Esophagus squamous epithelium (tissue), 5 donors: ENCODE measurements at regions not wholly inside any gene's neighbourhood (a gene's known extent, or its start where the extent isn't known, plus 50 kb on each side); places are given as distances from the start of the nearest gene placed in this dataset.
"Not testable (repeated sequence)": the region's sequence is repeated elsewhere in the genome, so short reads cannot be mapped to it uniquely, and the experiment has no call there.

Source experiments
- DNase-seq: peaks from one replicate; lab custom pipeline; 2025; lab: John Stamatoyannopoulos, UW
- H3K27ac ChIP-seq, 4 donors: fragments of 200-600 bp; sonication (generic); one replicate each; pipeline ENCODE4 v1.5.1; 2016 to 2019; ENCODE audit warnings: mild to moderate bottlenecking in 1 of 4
- H3K27me3 ChIP-seq, 4 donors: fragments of 200-600 bp; sonication (generic); 1 replicate in 3 of 4; 2 replicates in 1 of 4; pipeline versions ENCODE4 v1.5.1 to v1.6.0; 2017 to 2021; ENCODE audit warnings: antibody characterized with exemption in 1 of 4
- H3K36me3 ChIP-seq, 3 donors: fragments of 200-600 bp; sonication (generic); one replicate each; pipeline ENCODE4 v1.5.1; 2016 to 2019
- H3K4me1 ChIP-seq, 3 donors: fragments of 200-600 bp; sonication (generic); one replicate each; pipeline ENCODE4 v1.5.1; 2017 to 2019
- H3K4me3 ChIP-seq, 4 donors: fragments of 200-600 bp; sonication (generic); 1 replicate in 3 of 4; 2 replicates in 1 of 4; pipeline ENCODE4 v1.5.1; 2016 to 2019; ENCODE audit warnings: mild to moderate bottlenecking in 2 of 4, moderate library complexity in 1 of 4
- H3K9me3 ChIP-seq, 3 donors: fragments of 200-600 bp; sonication (generic); one replicate each; pipeline ENCODE4 v1.5.1; 2016 to 2019
- CTCF ChIP-seq, 6 experiments: fragments of 450-650 bp in 4 of 6; fragments of 200-600 bp in 2 of 6; sonication (generic) in 2 of 6; IDR thresholded peaks; one replicate each; pipeline ENCODE4 v1.5.1; 2016 to 2019; ENCODE audit warnings: antibody characterized with exemption in 6 of 6, mild to moderate bottlenecking in 4 of 6, moderate library complexity in 4 of 6
- POLR2A ChIP-seq, 4 donors: fragments of 450-650 bp; IDR thresholded peaks; one replicate each; pipeline ENCODE4 v1.6.1; 2017; ENCODE audit warnings: antibody characterized with exemption in 4 of 4, mild to moderate bottlenecking in 4 of 4, moderate library complexity in 3 of 4
- WGBS, 2 donors: methylation state at CpG; one replicate each; pipeline ENCODE4 v1.1.5; 2018; 5-methylcytosine and 5-hydroxymethylcytosine counted together
- intact Hi-C: fragments of 100-400 bp; cut with DNase I; formaldehyde crosslinking; loops from one replicate; pipeline ENCODE4 v1.15.0; 2022
- donor health status: DM: yes; HTN: yes; CAD: no.

- TF ChIP-seq CTCF (IDR thresholded peaks at IDR 0.05) (no peak), POLR2A (IDR thresholded peaks at IDR 0.05) (no peak)
- no peak overlapping the region for H3K27ac ChIP-seq
- H3K9me3 ChIP-seq: no peaks in the 10 kb centered on the region
- no peak overlapping the region for H3K4me3 ChIP-seq
- intact Hi-C loops: no loop called here
- no peak for DNase-seq
- no peaks in the 10 kb centered on the region for H3K27me3 ChIP-seq
- no peaks in the 10 kb centered on the region for H3K36me3 ChIP-seq
- peaks cover 0 to 7% (median 7%) of the 10 kb centered on the region in 3 donors for H3K4me1 ChIP-seq
- WGBS, 2 donors: 90 to 91% methylated on average over 2 of the region's 2 CpGs
Measured at GRCh38 chr4:13994016-13994415, 366.5 kb upstream of the BOD1L1 start.

- no peak for DNase-seq
- WGBS, 2 donors: 50 to 62% methylated on average over 3 of the region's 3 CpGs
- Histone ChIP-seq H3K27me3 (no peaks in the 10 kb centered on the region), H3K4me1 (no peaks in the 10 kb centered on the region), H3K9me3 (peaks cover 0 to 15% (median 11%) of the 10 kb centered on the region in 3 donors), H3K4me3 (no peak overlapping the region), H3K27ac (no peak overlapping the region), H3K36me3 (no peaks in the 10 kb centered on the region)
- TF ChIP-seq CTCF (IDR thresholded peaks at IDR 0.05): no peak
- no peak for TF ChIP-seq POLR2A (IDR thresholded peaks at IDR 0.05)
- intact Hi-C loops: no loop called here
Measured at GRCh38 chr4:13998850-13999445, 371.4 kb upstream of the BOD1L1 start.

GRCh38 chr4:14000091-14000814 lies 372.7 kb upstream of the BOD1L1 start:
- 24 to 31% methylated on average over 2 of the region's 2 CpGs for WGBS, 2 donors
- no peaks in the 10 kb centered on the region for H3K36me3 ChIP-seq
- no peak overlapping the region for H3K27ac ChIP-seq
- no peak overlapping the region for H3K4me3 ChIP-seq
- no peaks in the 10 kb centered on the region for H3K4me1 ChIP-seq
- TF ChIP-seq POLR2A (IDR thresholded peaks at IDR 0.05): no peak
- no peak for TF ChIP-seq CTCF (IDR thresholded peaks at IDR 0.05)
- H3K27me3 ChIP-seq: no peaks in the 10 kb centered on the region
- H3K9me3 ChIP-seq: peaks cover 0 to 15% (median 11%) of the 10 kb centered on the region in 3 donors
- intact Hi-C loops: no loop called here
- no peak for DNase-seq

- H3K4me1 ChIP-seq, H3K27me3 ChIP-seq, DNase-seq, H3K36me3 ChIP-seq, H3K27ac ChIP-seq, intact Hi-C loops, H3K4me3 ChIP-seq: not testable (repeated sequence)
- WGBS, 2 donors: 76 to 83% methylated on average over 3 of the region's 3 CpGs
- peaks cover 0 to 15% (median 11%) of the 10 kb centered on the region in 3 donors for H3K9me3 ChIP-seq
Measured at GRCh38 chr4:14002331-14002730, 374.8 kb upstream of the BOD1L1 start.

GRCh38 chr4:14008494-14008893 lies 381.0 kb upstream of the BOD1L1 start:
- H3K9me3 ChIP-seq: no peaks in the 10 kb centered on the region
- H3K27ac ChIP-seq: no peak overlapping the region
- 64 to 83% methylated on average over 3 of the region's 3 CpGs for whole genome bisulfite sequencing, 2 donors
- no peaks in the 10 kb centered on the region for H3K27me3 ChIP-seq
- no peaks in the 10 kb centered on the region for H3K4me1 ChIP-seq
- intact Hi-C loops: no loop called here
- H3K4me3 ChIP-seq: no peak overlapping the region
- TF ChIP-seq POLR2A (IDR thresholded peaks at IDR 0.05): no peak
- TF ChIP-seq CTCF (IDR thresholded peaks at IDR 0.05): no peak
- H3K36me3 ChIP-seq: no peaks in the 10 kb centered on the region
- no peak for DNase-seq
